Mucosa of stomach (tissue), 1 donor: ENCODE measurements at regions not wholly inside any gene's neighbourhood (a gene's known extent, or its start where the extent isn't known, plus 50 kb on each side); places are given as distances from the start of the nearest gene placed in this dataset.

Experiments
- H3K27me3 ChIP-seq: one replicate; pipeline ENCODE4 v1.7.0; 2013; ENCODE audit warnings: mild to moderate bottlenecking, low read length; ENCODE audit not compliant: control insufficient read depth, insufficient read depth
- H3K36me3 ChIP-seq: one replicate; pipeline ENCODE4 v1.7.0; 2013; ENCODE audit warnings: low read length; ENCODE audit not compliant: control insufficient read depth, insufficient read depth
- H3K4me1 ChIP-seq: one replicate; pipeline ENCODE4 v1.7.0; 2013; ENCODE audit warnings: mild to moderate bottlenecking, low read length; ENCODE audit not compliant: control insufficient read depth, insufficient read depth
- H3K4me3 ChIP-seq: one replicate; pipeline ENCODE4 v1.7.0; 2013; ENCODE audit warnings: low read length
- H3K9ac ChIP-seq: one replicate; pipeline ENCODE4 v1.7.0; 2013; ENCODE audit warnings: mild to moderate bottlenecking, low read length, moderate library complexity
- H3K9me3 ChIP-seq: one replicate; pipeline ENCODE4 v1.7.0; 2013; ENCODE audit warnings: mild to moderate bottlenecking, low read length, moderate library complexity; ENCODE audit not compliant: control insufficient read depth
- donor health status: Pancreatic carcinoma.

DNA sequence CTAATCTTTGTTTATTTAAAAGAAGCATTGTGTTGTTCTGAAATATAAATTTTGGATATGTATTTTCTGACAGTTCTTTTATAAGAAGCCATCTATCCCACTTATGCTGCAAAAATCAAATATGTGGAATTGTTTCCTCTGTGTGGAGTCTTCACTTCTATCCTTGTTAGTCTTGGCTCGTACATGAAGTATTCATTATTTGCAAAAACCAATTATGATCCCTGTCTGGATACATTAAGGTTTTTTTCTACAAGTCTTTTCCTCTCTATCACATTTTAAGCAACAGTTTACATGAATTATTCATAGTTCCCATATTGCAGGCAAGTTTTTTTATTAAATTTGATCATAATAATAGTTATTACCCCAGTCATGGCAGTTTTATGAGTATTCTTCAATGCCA, 490.8 kb upstream of the GJE1 start:
- Histone ChIP-seq H3K4me1 (no peaks in the 10 kb centered on the region), H3K4me3 (no peak overlapping the region), H3K36me3 (no peaks in the 10 kb centered on the region), H3K27me3 (no peaks in the 10 kb centered on the region), H3K9me3 (no peaks in the 10 kb centered on the region), H3K9ac (no peak overlapping the region)

DNA sequence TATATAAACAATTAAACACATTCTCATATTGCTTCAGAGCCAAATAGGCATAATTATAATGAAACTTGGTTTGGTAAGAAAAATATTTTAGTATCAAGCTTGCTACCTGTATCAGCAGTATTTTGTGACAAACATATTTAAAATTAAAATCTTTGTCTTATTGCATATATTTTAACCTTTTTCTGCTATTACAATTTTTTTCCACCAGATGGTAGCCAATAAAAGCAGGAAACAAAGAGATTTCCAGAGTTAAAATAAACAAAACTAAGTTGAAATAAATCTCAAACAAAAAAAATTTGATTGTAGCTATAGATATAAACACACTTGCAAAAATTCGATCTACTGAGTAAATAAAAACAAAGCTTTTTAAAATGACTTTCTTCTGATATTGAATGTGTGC, 491.3 kb upstream of the GJE1 start:
- Histone ChIP-seq H3K4me1 (no peaks in the 10 kb centered on the region), H3K36me3 (no peaks in the 10 kb centered on the region), H3K27me3 (no peaks in the 10 kb centered on the region), H3K9ac (no peak overlapping the region), H3K4me3 (no peak overlapping the region), H3K9me3 (no peaks in the 10 kb centered on the region)

DNA sequence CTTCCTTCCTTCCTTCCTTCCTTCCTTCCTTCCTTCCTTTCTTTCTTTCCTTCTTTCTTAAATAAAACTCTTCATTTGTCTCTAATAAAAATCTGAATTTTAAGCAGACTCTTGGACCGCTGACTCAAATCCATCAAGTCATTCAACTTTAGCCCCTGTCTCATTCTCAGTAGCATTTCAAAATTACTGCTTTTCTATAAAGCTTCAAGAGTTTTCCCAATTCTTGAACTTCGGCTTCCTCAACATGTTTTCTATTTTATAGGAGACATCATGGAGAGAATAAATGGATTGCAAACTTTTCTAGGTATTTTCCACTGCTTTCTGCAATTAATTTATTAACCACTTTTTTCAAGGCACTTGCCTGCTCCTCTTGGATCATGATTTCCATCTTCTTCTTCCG, 497.1 kb upstream of the GJE1 start:
- H3K4me3 ChIP-seq, result no peak overlapping the region
- H3K27me3 ChIP-seq, result no peaks in the 10 kb centered on the region
- no peak overlapping the region for H3K9ac ChIP-seq
- H3K4me1 ChIP-seq, result no peaks in the 10 kb centered on the region
- H3K9me3 ChIP-seq, result no peaks in the 10 kb centered on the region
- no peaks in the 10 kb centered on the region for H3K36me3 ChIP-seq

DNA sequence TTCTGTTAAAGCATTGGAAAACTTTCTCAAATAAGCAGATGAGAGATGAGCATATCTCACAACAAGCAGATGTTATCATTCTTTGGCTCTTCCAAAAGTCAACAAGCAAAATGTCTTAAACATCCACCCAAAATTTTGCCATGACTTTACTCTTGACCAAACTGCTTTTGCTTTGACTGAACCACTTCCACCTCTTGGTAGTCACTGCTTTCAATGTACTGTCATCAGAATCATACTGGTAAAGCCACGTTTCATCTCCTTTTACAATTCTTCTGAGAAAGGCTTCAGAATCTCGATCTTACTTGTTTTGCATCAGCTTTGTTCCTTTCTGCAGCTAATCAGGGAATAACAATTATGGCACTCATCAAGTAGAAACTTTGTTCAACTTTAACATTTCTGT, 498.5 kb upstream of the GJE1 start:
- no peaks in the 10 kb centered on the region for H3K27me3 ChIP-seq
- H3K36me3 ChIP-seq, result no peaks in the 10 kb centered on the region

DNA sequence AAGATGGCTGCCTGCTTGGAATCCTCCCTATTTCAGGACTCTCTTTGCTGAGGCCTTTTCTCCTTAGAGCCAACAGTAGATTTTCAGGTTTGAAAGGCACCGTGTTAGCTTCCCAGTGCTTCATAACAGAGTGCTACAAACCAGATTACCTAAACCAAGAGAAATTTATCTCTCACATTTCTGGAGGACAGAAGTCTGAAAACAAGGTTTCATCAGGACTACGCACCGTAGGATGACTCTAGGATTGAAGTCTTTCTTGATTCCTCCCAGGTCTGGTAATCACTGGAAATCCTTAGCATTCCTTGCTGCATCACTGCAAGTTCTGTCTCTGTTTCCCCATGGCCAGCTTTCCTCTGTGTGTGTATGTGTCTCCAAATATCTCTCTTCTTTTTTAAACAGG, 508.4 kb upstream of the GJE1 start:
- H3K9ac ChIP-seq, result no peak overlapping the region
- H3K4me3 ChIP-seq, result no peak overlapping the region
- H3K27me3 ChIP-seq, result no peaks in the 10 kb centered on the region
- H3K9me3 ChIP-seq, result no peaks in the 10 kb centered on the region
- no peaks in the 10 kb centered on the region for H3K36me3 ChIP-seq
- H3K4me1 ChIP-seq, result no peaks in the 10 kb centered on the region

More for the DNA sequence above, 498.5 kb upstream of the GJE1 start:
- H3K9ac ChIP-seq, result no peak overlapping the region
- H3K4me1 ChIP-seq, result no peaks in the 10 kb centered on the region
- H3K4me3 ChIP-seq, result no peak overlapping the region
- H3K9me3 ChIP-seq, result no peaks in the 10 kb centered on the region

DNA sequence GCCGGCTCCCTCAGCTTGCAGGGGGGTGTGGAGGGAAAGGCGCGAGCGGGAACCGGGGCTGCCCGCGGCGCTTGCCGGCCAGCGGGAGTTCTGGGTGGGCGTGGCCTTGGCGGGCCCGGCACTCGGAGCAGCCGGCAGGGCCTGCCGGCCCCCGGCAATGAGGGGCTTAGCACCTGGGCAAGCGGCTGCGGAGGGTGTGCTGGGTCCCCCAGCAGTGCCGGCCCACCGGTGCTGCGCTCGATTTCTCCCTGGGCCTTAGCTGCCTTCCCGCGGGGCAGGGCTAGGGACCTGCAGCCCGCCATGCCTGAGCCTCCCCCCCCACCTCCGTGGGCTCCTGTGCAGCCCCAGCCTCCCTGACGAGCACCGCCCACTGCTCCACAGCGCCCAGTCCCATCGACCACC, 514.5 kb upstream of the GJE1 start:
- no peak overlapping the region for H3K9ac ChIP-seq
- H3K4me1 ChIP-seq, result no peaks in the 10 kb centered on the region
- no peaks in the 10 kb centered on the region for H3K9me3 ChIP-seq
- H3K4me3 ChIP-seq, result no peak overlapping the region
- H3K36me3 ChIP-seq, result no peaks in the 10 kb centered on the region
- no peaks in the 10 kb centered on the region for H3K27me3 ChIP-seq

DNA sequence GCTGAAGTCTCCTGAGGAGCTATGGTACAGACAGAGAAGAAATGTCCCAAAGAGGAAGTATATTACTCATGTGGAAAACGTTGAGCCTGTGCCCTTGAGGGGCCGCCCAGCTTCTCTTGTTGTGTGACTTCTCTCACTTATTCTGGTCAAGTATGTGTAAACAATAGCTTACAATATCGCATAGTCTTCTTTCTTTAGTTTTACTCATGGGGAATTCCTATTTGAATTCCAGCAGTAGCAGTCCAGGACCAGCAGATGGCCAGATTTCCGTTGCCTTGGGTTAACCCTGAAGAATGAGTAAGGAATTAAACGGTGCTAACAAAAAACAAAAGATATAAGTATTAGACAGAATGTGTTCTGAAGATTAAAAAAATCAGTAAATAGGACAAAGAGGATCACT, 522.0 kb upstream of the GJE1 start:
- Histone ChIP-seq H3K4me3 (no peak overlapping the region), H3K4me1 (no peaks in the 10 kb centered on the region), H3K9ac (no peak overlapping the region), H3K9me3 (no peaks in the 10 kb centered on the region), H3K36me3 (no peaks in the 10 kb centered on the region), H3K27me3 (no peaks in the 10 kb centered on the region)

DNA sequence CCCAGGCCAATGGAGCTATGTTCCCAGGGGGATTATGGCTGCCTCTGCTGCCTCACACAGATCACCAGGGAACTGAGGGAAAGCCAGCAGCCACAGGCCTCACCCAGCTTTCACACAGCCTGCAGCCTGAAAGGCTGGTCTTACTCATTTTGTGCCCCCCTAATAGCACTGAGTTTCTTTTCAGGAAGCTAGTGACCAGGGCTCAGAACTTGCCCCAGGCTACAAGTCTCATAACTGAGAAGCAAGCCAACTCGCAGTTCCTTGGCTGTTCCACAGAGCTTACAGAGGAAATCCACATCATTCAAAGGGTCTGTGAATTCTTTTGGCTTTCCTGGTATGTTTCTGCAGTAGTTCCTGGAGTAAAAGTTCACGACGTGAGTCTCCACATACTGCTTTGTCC, 524.8 kb upstream of the GJE1 start:
- H3K36me3 ChIP-seq, result no peaks in the 10 kb centered on the region
- H3K9ac ChIP-seq, result no peak overlapping the region
- H3K4me1 ChIP-seq, result no peaks in the 10 kb centered on the region
- no peaks in the 10 kb centered on the region for H3K27me3 ChIP-seq
- no peaks in the 10 kb centered on the region for H3K9me3 ChIP-seq
- no peak overlapping the region for H3K4me3 ChIP-seq

DNA sequence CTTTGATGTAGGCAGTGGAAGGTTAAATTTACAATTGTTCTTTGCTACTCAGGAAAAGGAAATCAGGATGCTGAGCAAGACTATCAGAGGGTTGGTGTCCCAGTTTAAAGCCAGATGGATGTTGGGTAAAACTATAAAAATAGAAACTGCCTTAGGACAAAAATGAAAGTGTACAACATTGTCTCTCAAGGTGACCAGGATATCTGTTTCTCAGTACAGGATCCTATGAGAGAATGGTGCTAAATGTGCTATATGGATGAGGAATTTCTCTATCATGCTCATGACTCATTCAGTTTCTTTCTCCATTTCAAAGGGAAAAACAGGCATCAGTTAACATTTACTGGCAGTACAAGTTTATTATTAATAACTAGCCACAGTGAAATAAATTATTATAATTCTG, 534.2 kb upstream of the GJE1 start:
- Histone ChIP-seq H3K27me3 (no peaks in the 10 kb centered on the region), H3K9ac (no peak overlapping the region), H3K4me3 (no peak overlapping the region), H3K36me3 (no peaks in the 10 kb centered on the region), H3K9me3 (no peaks in the 10 kb centered on the region), H3K4me1 (no peaks in the 10 kb centered on the region)

DNA sequence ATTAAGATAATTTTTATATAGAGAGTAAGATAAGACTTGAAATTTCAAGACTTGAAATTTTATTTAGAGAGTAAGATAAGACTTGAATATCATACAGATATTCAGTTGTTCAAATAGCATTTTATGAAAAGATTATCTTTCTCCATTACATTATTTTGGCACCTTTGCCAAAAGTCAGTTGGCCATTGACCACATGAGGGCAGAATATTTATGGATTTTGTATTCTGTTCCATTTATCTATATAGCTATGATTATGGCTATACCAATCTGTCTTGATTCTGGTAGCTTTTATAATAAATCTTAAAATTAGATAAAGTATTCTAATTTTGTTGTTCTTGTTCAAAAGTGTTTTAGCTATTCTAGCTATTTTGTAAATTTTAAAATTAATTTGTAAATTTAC, 537.9 kb upstream of the GJE1 start:
- Histone ChIP-seq H3K36me3 (no peaks in the 10 kb centered on the region), H3K27me3 (no peaks in the 10 kb centered on the region), H3K4me3 (no peak overlapping the region), H3K9ac (no peak overlapping the region), H3K9me3 (no peaks in the 10 kb centered on the region), H3K4me1 (no peaks in the 10 kb centered on the region)

DNA sequence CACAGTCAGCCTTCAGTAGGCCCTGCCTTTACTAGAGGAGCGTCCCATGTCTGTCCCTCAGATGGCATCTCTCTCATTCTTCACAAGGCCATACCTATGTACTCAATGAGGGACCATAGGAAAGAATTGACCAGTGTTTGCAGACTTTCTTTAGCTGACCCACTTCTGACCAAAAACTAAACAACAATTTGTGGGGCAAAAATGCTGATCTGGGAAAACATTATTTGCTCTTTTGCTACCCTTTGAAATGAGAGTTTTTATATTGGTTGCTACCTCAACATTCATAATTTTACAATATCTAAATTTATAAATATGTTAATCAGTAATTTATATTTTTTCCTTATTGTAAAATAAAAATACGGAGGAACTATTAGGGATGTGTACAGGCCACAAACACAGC, 539.4 kb upstream of the GJE1 start:
- no peaks in the 10 kb centered on the region for H3K36me3 ChIP-seq
- H3K4me3 ChIP-seq, result no peak overlapping the region
- no peak overlapping the region for H3K9ac ChIP-seq

DNA sequence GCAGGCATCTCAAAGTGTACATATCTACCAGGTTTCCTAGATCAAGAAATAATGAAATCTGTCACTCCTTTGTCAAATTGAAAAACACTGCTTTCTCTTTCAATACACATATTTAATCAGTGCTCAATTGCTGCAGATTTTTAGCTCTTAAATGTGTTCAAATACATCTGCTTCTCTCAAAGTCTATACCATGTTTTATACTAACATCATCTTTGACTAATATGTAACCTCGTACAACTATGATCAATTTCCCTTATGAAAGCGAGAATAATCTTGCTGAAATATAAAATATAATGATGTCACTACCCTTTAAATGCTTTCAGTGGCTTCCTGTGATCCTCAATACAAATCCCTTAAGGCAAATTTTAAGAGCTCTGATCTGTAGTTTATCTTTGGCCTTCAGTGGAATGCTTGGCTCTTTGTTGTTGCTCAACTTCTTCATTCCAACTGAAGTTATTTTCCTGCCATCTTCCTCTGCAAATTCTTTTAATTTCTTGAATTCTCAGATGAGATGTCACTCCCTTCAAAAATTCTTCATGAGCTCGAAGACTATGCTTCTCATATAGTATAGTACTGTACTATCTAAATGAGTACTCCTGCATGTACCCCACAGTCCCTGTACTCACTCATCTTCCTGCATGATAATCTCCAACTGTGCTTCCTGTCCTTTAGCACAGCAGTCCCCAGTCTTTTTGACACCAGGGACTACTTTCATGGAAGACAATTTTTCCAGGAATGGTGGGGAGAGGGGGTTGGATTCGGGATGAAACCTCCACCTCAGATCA, 545.1 kb upstream of the GJE1 start:
- Histone ChIP-seq H3K9ac (no peak overlapping the region), H3K4me3 (no peak overlapping the region)

More for the DNA sequence above, 539.4 kb upstream of the GJE1 start:
- Histone ChIP-seq H3K4me1 (no peaks in the 10 kb centered on the region), H3K9me3 (no peaks in the 10 kb centered on the region), H3K27me3 (no peaks in the 10 kb centered on the region)

More for the DNA sequence above, 545.1 kb upstream of the GJE1 start:
- no peaks in the 10 kb centered on the region for H3K36me3 ChIP-seq
- H3K9me3 ChIP-seq, result no peaks in the 10 kb centered on the region
- no peaks in the 10 kb centered on the region for H3K4me1 ChIP-seq
- H3K27me3 ChIP-seq, result no peaks in the 10 kb centered on the region
